MM.1S (cell line): ENCODE measurements at regions not wholly inside any gene's neighbourhood (a gene's known extent, or its start where the extent isn't known, plus 50 kb on each side); places are given as distances from the start of the nearest gene placed in this dataset.

Source experiments
- DNase-seq: peaks from one replicate; pipeline ENCODE4 v3.0.0-alpha.2; 2015
- H2AFZ ChIP-seq: fragments of 300-600 bp; sonication (generic); 2 replicates; pipeline ENCODE4 v1.6.0; 2016; ENCODE audit warnings: antibody characterized with exemption, low read length
- H3F3A ChIP-seq: fragments of 300-600 bp; sonication (generic); 2 replicates; pipeline ENCODE4 v1.6.1; 2016; ENCODE audit warnings: mild to moderate bottlenecking, antibody characterized with exemption, low read length, moderate library complexity, mixed read lengths; ENCODE audit not compliant: insufficient read depth
- H3K27ac ChIP-seq: fragments of 300-600 bp; sonication (generic); 2 replicates; pipeline ENCODE4 v1.5.1; 2016; ENCODE audit warnings: mild to moderate bottlenecking, low read length
- H3K27me3 ChIP-seq: fragments of 300-600 bp; sonication (generic); replicated peaks from 2 replicates; pipeline ENCODE4 v1.6.0; 2016; ENCODE audit warnings: low read length; ENCODE audit not compliant: insufficient read depth
- H3K36me3 ChIP-seq: fragments of 300-600 bp; sonication (generic); replicated peaks from 2 replicates; pipeline ENCODE4 v1.6.1; 2016; ENCODE audit warnings: mild to moderate bottlenecking, low read length, mixed read lengths; ENCODE audit not compliant: insufficient read depth
- H3K4me1 ChIP-seq: fragments of 300-600 bp; sonication (generic); 2 replicates; pipeline ENCODE4 v1.6.1; 2016; ENCODE audit warnings: low read length, mixed read lengths
- H3K4me2 ChIP-seq: fragments of 300-600 bp; sonication (generic); 2 replicates; pipeline ENCODE4 v1.6.0; 2016; ENCODE audit warnings: low read depth, low read length
- H3K4me3 ChIP-seq: fragments of 300-600 bp; sonication (generic); 2 replicates; pipeline ENCODE4 v1.5.1; 2016; ENCODE audit warnings: low read length, mixed read lengths
- H3K79me2 ChIP-seq: fragments of 300-600 bp; sonication (generic); 2 replicates; pipeline ENCODE4 v1.6.1; 2016; ENCODE audit warnings: mixed run types, low read length, mixed read lengths
- H3K9ac ChIP-seq: fragments of 300-600 bp; sonication (generic); 2 replicates; pipeline ENCODE4 v1.6.1; 2016; ENCODE audit warnings: low read length, mixed read lengths
- H3K9me2 ChIP-seq: fragments of 300-600 bp; sonication (generic); replicated peaks from 2 replicates; pipeline ENCODE4 v1.6.1; 2016; ENCODE audit warnings: mild to moderate bottlenecking, low read length, mixed read lengths; ENCODE audit not compliant: insufficient read depth
- H3K9me3 ChIP-seq: fragments of 300-600 bp; sonication (generic); replicated peaks from 2 replicates; pipeline ENCODE4 v1.6.1; 2016; ENCODE audit warnings: mild to moderate bottlenecking, low read length, mixed read lengths; ENCODE audit not compliant: insufficient read depth
- H4K20me1 ChIP-seq: fragments of 300-600 bp; sonication (generic); 2 replicates; pipeline ENCODE4 v1.6.1; 2016; ENCODE audit warnings: mild to moderate bottlenecking, low read length, moderate library complexity, mixed read lengths; ENCODE audit not compliant: insufficient read depth
- CTCF ChIP-seq: fragments of 300-600 bp; sonication (generic); IDR thresholded peaks from 2 replicates; pipeline ENCODE4 v1.5.1; 2016; ENCODE audit warnings: antibody characterized with exemption, low read length, mixed read lengths
- EZH2 ChIP-seq: fragments of 300-600 bp; sonication (generic); optimal IDR thresholded peaks from 2 replicates; pipeline ENCODE3; 2017; ENCODE audit warnings: low read depth, mild to moderate bottlenecking, antibody characterized with exemption, low read length, mixed read lengths
- EZH2phosphoT487 ChIP-seq: fragments of 300-600 bp; sonication (generic); IDR thresholded peaks from 2 replicates; pipeline ENCODE4 v1.6.1; 2018; ENCODE audit warnings: antibody characterized with exemption, low read length

DNA sequence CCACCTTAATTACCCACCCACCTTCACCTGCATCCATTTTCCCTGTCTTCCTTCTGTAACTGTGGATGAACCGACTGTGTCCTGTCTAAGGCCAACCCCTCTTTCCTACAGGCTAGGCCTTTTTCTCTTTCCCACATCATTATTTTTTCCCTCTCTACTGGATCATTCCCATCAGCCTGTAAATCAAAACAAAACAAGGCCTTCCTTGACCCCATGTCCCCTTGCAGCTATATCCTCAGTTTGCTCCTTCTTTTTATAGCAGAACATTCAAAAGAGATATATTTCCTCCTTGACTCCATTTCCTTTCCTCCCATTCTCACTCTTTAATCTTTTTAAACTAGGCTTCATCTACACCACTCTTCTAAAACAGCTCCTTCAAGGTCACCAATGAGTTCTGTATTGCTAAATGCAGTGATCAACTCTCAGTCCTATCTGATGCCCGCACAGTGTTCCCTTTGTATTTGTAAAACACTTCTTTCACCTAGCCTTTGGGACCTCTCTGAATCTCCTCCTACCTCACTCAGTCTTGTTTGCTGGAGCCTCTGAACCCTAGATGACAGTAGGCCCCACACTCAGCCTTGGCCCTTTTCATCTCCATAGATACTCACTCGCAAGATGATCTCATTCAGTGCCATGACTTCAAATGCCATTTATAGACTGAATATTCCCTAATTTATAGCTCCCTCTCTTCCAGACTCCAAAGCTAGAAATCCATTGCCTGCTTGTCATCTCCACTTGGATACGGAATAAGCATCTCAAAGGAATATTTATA lies 55.7 kb downstream of the CXCR4 start:
- Histone ChIP-seq H3K9ac (no peak overlapping the region), H3F3A (peaks cover 20% of the 10 kb centered on the region), H2AFZ (no peak overlapping the region), H3K27me3 (no peaks in the 10 kb centered on the region), H3K4me1 (peaks cover 27% of the 10 kb centered on the region), H3K4me2 (no peak overlapping the region), H4K20me1 (no peaks in the 10 kb centered on the region), H3K36me3 (no peaks in the 10 kb centered on the region), H3K27ac (no peak overlapping the region), H3K9me3 (no peaks in the 10 kb centered on the region), H3K9me2 (no peaks in the 10 kb centered on the region), H3K79me2 (no peaks in the 10 kb centered on the region), H3K4me3 (no peak overlapping the region)
- TF ChIP-seq EZH2phosphoT487 (no peak), EZH2 (no peak), CTCF (no peak)
- DNase-seq = no peak

GRCh38 chr2:136060416-136060815 lies 57.5 kb downstream of the CXCR4 start:
- Histone ChIP-seq H3K4me2 (no peak overlapping the region), H3K9me2 (no peaks in the 10 kb centered on the region), H3K4me1 (peaks cover 41% of the 10 kb centered on the region), H3K27me3 (no peaks in the 10 kb centered on the region), H3K4me3 (no peak overlapping the region), H3K36me3 (no peaks in the 10 kb centered on the region), H3K9me3 (no peaks in the 10 kb centered on the region), H2AFZ (no peak overlapping the region), H3F3A (peaks cover 25% of the 10 kb centered on the region), H4K20me1 (no peaks in the 10 kb centered on the region), H3K79me2 (no peaks in the 10 kb centered on the region), H3K27ac (no peak overlapping the region), H3K9ac (no peak overlapping the region)
- no peak for TF ChIP-seq CTCF
- TF ChIP-seq EZH2phosphoT487 = no peak
- no peak for TF ChIP-seq EZH2
- no peak for DNase-seq

DNA sequence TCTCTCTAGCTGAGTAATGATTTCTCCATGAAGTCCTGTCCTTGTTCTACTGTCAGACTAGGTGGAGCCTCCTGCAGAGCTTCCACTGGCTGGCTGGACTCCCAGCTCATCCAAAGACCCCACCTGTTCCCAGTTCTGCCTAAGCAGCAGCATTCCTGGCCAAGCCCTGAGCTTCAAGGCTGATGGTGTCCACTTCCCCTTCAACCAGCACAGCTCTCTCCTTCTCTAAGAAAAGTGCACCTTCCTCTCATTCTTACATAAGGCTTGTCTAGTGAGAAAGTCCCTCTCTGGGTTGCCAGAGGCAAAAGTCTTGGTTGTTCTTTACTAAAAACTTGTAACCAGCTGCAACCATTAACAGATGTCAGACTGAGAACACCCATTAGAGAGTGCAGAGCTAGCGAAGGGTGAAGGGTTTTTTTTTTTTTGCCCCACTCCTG lies 58.9 kb downstream of the CXCR4 start:
- peak overlapping the region; percentile 3; the same call in 1 of the 2 replicates for H3K27ac ChIP-seq
- H3K36me3 ChIP-seq = no peaks in the 10 kb centered on the region
- H2AFZ ChIP-seq = no peak overlapping the region
- no peaks in the 10 kb centered on the region for H3K27me3 ChIP-seq
- no peaks in the 10 kb centered on the region for H3K79me2 ChIP-seq
- H3K4me1 ChIP-seq = peaks cover 41% of the 10 kb centered on the region
- H3K4me3 ChIP-seq = no peak overlapping the region
- 0 out of 2 replicates have a peak overlapping the region, but pooled peaks have one; percentile 77 for H3K4me2 ChIP-seq
- H4K20me1 ChIP-seq = no peaks in the 10 kb centered on the region
- peaks cover 25% of the 10 kb centered on the region for H3F3A ChIP-seq
- no peaks in the 10 kb centered on the region for H3K9me3 ChIP-seq
- no peak overlapping the region for H3K9ac ChIP-seq
- DNase-seq = peak; percentile 47
- TF ChIP-seq EZH2 = no peak
- no peak for TF ChIP-seq EZH2phosphoT487
- no peak for TF ChIP-seq CTCF
- H3K9me2 ChIP-seq = no peaks in the 10 kb centered on the region
